ENCODE measurements at regions not wholly inside any gene's neighbourhood (a gene's known extent, or its start where the extent isn't known, plus 50 kb on each side); places are given as distances from the start of the nearest gene placed in this dataset.

DNA sequence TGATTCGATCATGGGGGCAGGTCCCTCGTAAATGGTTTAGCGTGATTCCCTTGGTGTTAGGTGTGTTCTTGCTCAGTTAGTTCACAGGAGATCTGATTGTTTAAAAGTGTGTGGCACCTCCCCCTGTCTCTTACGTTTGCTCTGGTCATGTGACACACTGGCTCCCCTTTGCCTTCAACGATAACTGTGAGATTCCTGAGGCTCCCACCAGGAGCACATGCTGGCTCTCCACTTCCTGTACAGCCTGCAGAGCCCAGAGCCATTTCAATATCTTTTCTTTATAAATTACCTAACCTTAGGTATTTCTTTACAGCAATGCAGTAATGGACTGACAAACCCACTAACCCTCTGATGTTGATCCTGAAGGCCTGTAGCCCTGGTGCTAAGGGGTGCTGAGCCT lies 141.9 kb downstream of the FCRL5 start:
- no peak for TF ChIP-seq SUZ12 (IDR thresholded peaks at IDR 0.05; ENCODE audit: extremely low read depth, insufficient read depth, insufficient read length)
- no peak for TF ChIP-seq YY1 (IDR thresholded peaks at IDR 0.05; ENCODE audit: insufficient read depth, insufficient read length)
